ENCODE measurements at regions not wholly inside any gene's neighbourhood (a gene's known extent, or its start where the extent isn't known, plus 50 kb on each side); places are given as distances from the start of the nearest gene placed in this dataset.
"Not testable (repeated sequence)": the region's sequence is repeated elsewhere in the genome, so short reads cannot be mapped to it uniquely, and the experiment has no call there.

- DNase-seq (ENCODE audit: low spot score): no peak
Measured at GRCh38 chr3:177476921-177477435, 279.7 kb upstream of the TBL1XR1 start.

GRCh38 chr3:177478170-177478867 lies 281.0 kb upstream of the TBL1XR1 start:
- peak; percentile 98 for DNase-seq (ENCODE audit: low spot score)

- no peak for DNase-seq (ENCODE audit: low spot score)
Measured at GRCh38 chr3:177479630-177480029, 282.3 kb upstream of the TBL1XR1 start.

GRCh38 chr3:177481329-177481728 lies 284.0 kb upstream of the TBL1XR1 start:
- DNase-seq (ENCODE audit: low spot score): no peak

GRCh38 chr3:177482048-177482691 lies 284.9 kb upstream of the TBL1XR1 start:
- DNase-seq (ENCODE audit: low spot score): peak; percentile 50

- peak; percentile 35 for DNase-seq (ENCODE audit: low spot score)
Measured at GRCh38 chr3:177483182-177483967, 286.1 kb upstream of the TBL1XR1 start.

- DNase-seq (ENCODE audit: low spot score): no peak
Measured at GRCh38 chr3:177484206-177484605, 286.9 kb upstream of the TBL1XR1 start.

GRCh38 chr3:177484926-177485325 lies 287.6 kb upstream of the TBL1XR1 start:
- DNase-seq (ENCODE audit: low spot score): no peak

GRCh38 chr3:177487635-177488186 lies 290.4 kb upstream of the TBL1XR1 start:
- DNase-seq (ENCODE audit: low spot score): no peak

- no peak for DNase-seq (ENCODE audit: low spot score)
Measured at GRCh38 chr3:177488740-177489139, 291.5 kb upstream of the TBL1XR1 start.

- no peak for DNase-seq (ENCODE audit: low spot score)
Measured at GRCh38 chr3:177490626-177491025, 293.3 kb upstream of the TBL1XR1 start.

- no peak for DNase-seq (ENCODE audit: low spot score)
Measured at GRCh38 chr3:177491296-177492032, 294.2 kb upstream of the TBL1XR1 start.

GRCh38 chr3:177493091-177493490 lies 295.8 kb upstream of the TBL1XR1 start:
- no peak for DNase-seq (ENCODE audit: low spot score)

GRCh38 chr3:177494216-177494615 lies 296.9 kb upstream of the TBL1XR1 start:
- DNase-seq (ENCODE audit: low spot score): no peak

GRCh38 chr3:177495566-177495965 lies 298.3 kb upstream of the TBL1XR1 start:
- DNase-seq (ENCODE audit: low spot score): no peak

GRCh38 chr3:177498037-177498857 lies 301.0 kb upstream of the TBL1XR1 start:
- peak; percentile 87 for DNase-seq (ENCODE audit: low spot score)

GRCh38 chr3:177499039-177499438 lies 301.8 kb upstream of the TBL1XR1 start:
- DNase-seq (ENCODE audit: low spot score): not testable (repeated sequence)

GRCh38 chr3:177499779-177500423 lies 302.6 kb upstream of the TBL1XR1 start:
- DNase-seq (ENCODE audit: low spot score): no peak

GRCh38 chr3:177510693-177511216 lies 313.5 kb upstream of the TBL1XR1 start:
- no peak for DNase-seq (ENCODE audit: low spot score)
